Neuronal stem cell (in vitro differentiated cells): ENCODE measurements at regions not wholly inside any gene's neighbourhood (a gene's known extent, or its start where the extent isn't known, plus 50 kb on each side); places are given as distances from the start of the nearest gene placed in this dataset.

Experiments
- DNase-seq: peaks from one replicate; pipeline ENCODE4 v3.0.0-alpha.2; 2013; ENCODE audit warnings: low spot score
- H2AFZ ChIP-seq: one replicate; pipeline ENCODE4 v1.6.1; 2013; ENCODE audit warnings: mild to moderate bottlenecking, low read length, inconsistent platforms
- H2AK5ac ChIP-seq: 2 replicates; pipeline ENCODE4 v1.6.1; 2013; ENCODE audit warnings: low read depth, mild to moderate bottlenecking, inconsistent platforms, low read length, moderate library complexity, mixed read lengths
- H2BK120ac ChIP-seq: 2 replicates; pipeline ENCODE4 v1.6.1; 2013; ENCODE audit warnings: low read depth, mild to moderate bottlenecking, inconsistent platforms, low read length, moderate library complexity, mixed read lengths
- H2BK12ac ChIP-seq: one replicate; pipeline ENCODE4 v1.6.1; 2013; ENCODE audit warnings: low read length, inconsistent platforms
- H2BK15ac ChIP-seq: 2 replicates; pipeline ENCODE4 v1.6.1; 2013; ENCODE audit warnings: mild to moderate bottlenecking, low read length, inconsistent platforms, mixed read lengths
- H2BK5ac ChIP-seq: one replicate; pipeline ENCODE4 v1.6.1; 2013; ENCODE audit warnings: inconsistent platforms, mild to moderate bottlenecking, low read length, moderate library complexity
- H3K14ac ChIP-seq: one replicate; pipeline ENCODE4 v1.6.1; 2013; ENCODE audit warnings: low read length, inconsistent platforms
- H3K18ac ChIP-seq: 2 replicates; pipeline ENCODE4 v1.6.1; 2013; ENCODE audit warnings: low read length, inconsistent platforms
- H3K23ac ChIP-seq: 2 replicates; pipeline ENCODE4 v1.6.1; 2013; ENCODE audit warnings: low read depth, mild to moderate bottlenecking, mixed read lengths, low read length, inconsistent platforms; ENCODE audit not compliant: poor library complexity
- H3K27ac ChIP-seq: replicated peaks from 3 replicates; pipeline ENCODE4 v1.5.1; 2013; ENCODE audit warnings: low read length, inconsistent platforms
- H3K27me3 ChIP-seq, 3 experiments: 2 replicates each; pipeline ENCODE4 v1.6.1; 2013; ENCODE audit warnings: low read length in 3 of 3, mild to moderate bottlenecking in 2 of 3, inconsistent platforms in 1 of 3, low read depth in 1 of 3, mixed read lengths in 1 of 3, moderate library complexity in 1 of 3; ENCODE audit not compliant: control insufficient read depth in 3 of 3, insufficient read depth in 3 of 3
- H3K36me3 ChIP-seq, 2 donors: replicated peaks in 1 of 2; 2 replicates each; pipeline ENCODE4 v1.6.1; 2013; ENCODE audit warnings: low read length in 2 of 2; ENCODE audit not compliant: control insufficient read depth in 2 of 2, insufficient read depth in 2 of 2
- H3K4ac ChIP-seq: 2 replicates; pipeline ENCODE4 v1.6.1; 2013; ENCODE audit warnings: inconsistent platforms, mild to moderate bottlenecking, low read length, moderate library complexity
- H3K4me1 ChIP-seq, 2 donors: 1 replicate in 1 of 2; 2 replicates in 1 of 2; pipeline ENCODE4 v1.6.1; 2013; ENCODE audit warnings: low read length in 2 of 2, low read depth in 1 of 2; ENCODE audit not compliant: control insufficient read depth in 2 of 2, insufficient read depth in 1 of 2
- H3K4me2 ChIP-seq: one replicate; pipeline ENCODE4 v1.6.1; 2013; ENCODE audit warnings: mild to moderate bottlenecking, low read length, inconsistent platforms; ENCODE audit not compliant: insufficient read depth, poor library complexity, severe bottlenecking
- H3K4me3 ChIP-seq, 2 donors: 2 replicates each; pipeline ENCODE4 v1.5.1; 2013; ENCODE audit warnings: low read length in 2 of 2, mild to moderate bottlenecking in 2 of 2, inconsistent platforms in 1 of 2, moderate library complexity in 1 of 2
- H3K79me1 ChIP-seq: one replicate; pipeline ENCODE4 v1.6.1; 2013; ENCODE audit warnings: low read depth, mild to moderate bottlenecking, inconsistent platforms, low read length, moderate library complexity
- H3K9ac ChIP-seq: one replicate; pipeline ENCODE4 v1.6.1; 2013; ENCODE audit warnings: mild to moderate bottlenecking, low read depth, low read length, inconsistent platforms; ENCODE audit not compliant: poor library complexity
- H3K9me3 ChIP-seq, 2 donors: replicated peaks in 1 of 2; 2 replicates each; pipeline versions ENCODE3 to v1.6.1; 2013; ENCODE audit warnings: low read length in 2 of 2, mild to moderate bottlenecking in 2 of 2, inconsistent platforms in 1 of 2, low read depth in 1 of 2, mixed read lengths in 1 of 2, moderate library complexity in 1 of 2; ENCODE audit not compliant: control insufficient read depth in 2 of 2, insufficient read depth in 1 of 2
- H4K8ac ChIP-seq: one replicate; pipeline ENCODE4 v1.6.1; 2013; ENCODE audit warnings: low read depth, mild to moderate bottlenecking, inconsistent platforms, low read length, moderate library complexity
- H4K91ac ChIP-seq: one replicate; pipeline ENCODE4 v1.6.1; 2013; ENCODE audit warnings: low read length, low read depth, mild to moderate bottlenecking, inconsistent platforms; ENCODE audit not compliant: poor library complexity
- WGBS, 2 donors: extraction: QIAGEN DNeasy Blood & Tissue Kit; methylation state at CpG; one replicate each; pipeline ENCODE4 v1.1.7; 2013; ENCODE audit warnings: missing lambda C conversion rate in 2 of 2, mixed read lengths in 1 of 2; ENCODE audit not compliant: insufficient read length in 2 of 2, insufficient replicate concordance in 1 of 2; ENCODE audit errors: extremely low coverage in 2 of 2; 5-methylcytosine and 5-hydroxymethylcytosine counted together

GRCh38 chr6:97653076-97653475 lies 370.1 kb upstream of the MMS22L start:
- no peak overlapping the region for H2BK12ac ChIP-seq
- no peak overlapping the region for H3K18ac ChIP-seq
- no peaks in the 10 kb centered on the region for H3K27me3 ChIP-seq
- H3K14ac ChIP-seq = no peak overlapping the region
- no peak overlapping the region for H3K4me3 ChIP-seq
- no peak overlapping the region for H4K8ac ChIP-seq
- H2AK5ac ChIP-seq = no peak overlapping the region
- H2BK5ac ChIP-seq = no peak overlapping the region
- no peaks in the 10 kb centered on the region for H3K79me1 ChIP-seq
- peaks cover 0 to 4% of the 10 kb centered on the region in 2 donors for H3K9me3 ChIP-seq
- H3K23ac ChIP-seq = no peak overlapping the region
- H3K9ac ChIP-seq = no peak overlapping the region
- peaks cover 2 to 15% of the 10 kb centered on the region in 2 donors for H3K4me1 ChIP-seq
- no peak overlapping the region for H3K4ac ChIP-seq
- no peaks in the 10 kb centered on the region for H3K36me3 ChIP-seq
- H4K91ac ChIP-seq = no peak overlapping the region
- no peak overlapping the region for H3K4me2 ChIP-seq
- H2BK120ac ChIP-seq = no peak overlapping the region
- no peak overlapping the region for H2BK15ac ChIP-seq
- H3K27ac ChIP-seq = no peak overlapping the region
- no peak overlapping the region for H2AFZ ChIP-seq
- DNase-seq = no peak

DNA sequence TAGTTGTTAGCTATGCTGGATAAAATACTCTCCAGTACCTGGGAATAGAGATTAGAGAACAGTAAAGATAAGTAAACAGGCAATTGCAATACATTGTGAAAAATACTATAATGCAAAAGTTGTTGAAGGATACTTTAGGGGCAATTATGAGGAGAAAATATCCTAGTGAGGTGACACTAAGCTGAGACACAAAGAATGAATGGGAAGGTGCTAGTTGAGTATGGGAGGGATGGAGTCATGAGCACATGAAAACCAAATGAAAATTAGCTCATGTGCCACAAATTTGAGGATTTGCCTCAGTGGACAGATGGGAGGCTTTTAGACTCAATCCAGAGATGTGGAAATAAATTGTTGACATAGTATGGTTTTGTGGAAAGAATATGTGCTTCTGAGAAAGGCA lies 370.5 kb upstream of the MMS22L start:
- Histone ChIP-seq H2BK15ac (no peak overlapping the region), H3K23ac (no peak overlapping the region), H3K4me2 (no peak overlapping the region), H3K36me3 (no peaks in the 10 kb centered on the region), H2BK12ac (no peak overlapping the region), H3K18ac (no peak overlapping the region), H3K79me1 (no peaks in the 10 kb centered on the region), H4K91ac (no peak overlapping the region), H2AK5ac (no peak overlapping the region), H3K14ac (no peak overlapping the region), H3K4ac (no peak overlapping the region), H2AFZ (no peak overlapping the region), H3K4me1 (peaks cover 2 to 15% of the 10 kb centered on the region in 2 donors), H3K27me3 (no peaks in the 10 kb centered on the region), H3K4me3 (no peak overlapping the region), H3K27ac (no peak overlapping the region), H3K9me3 (peaks cover 0 to 4% of the 10 kb centered on the region in 2 donors), H3K9ac (no peak overlapping the region), H2BK120ac (no peak overlapping the region), H2BK5ac (no peak overlapping the region), H4K8ac (no peak overlapping the region)
- DNase-seq = no peak

- no peak overlapping the region for H2BK120ac ChIP-seq
- no peak overlapping the region for H4K8ac ChIP-seq
- no peak overlapping the region for H3K23ac ChIP-seq
- no peaks in the 10 kb centered on the region for H3K79me1 ChIP-seq
- no peak overlapping the region for H2BK5ac ChIP-seq
- H2AK5ac ChIP-seq = no peak overlapping the region
- no peak overlapping the region for H3K9ac ChIP-seq
- H3K18ac ChIP-seq = no peak overlapping the region
- H3K4me2 ChIP-seq = no peak overlapping the region
- H3K9me3 ChIP-seq = peaks cover 0 to 4% of the 10 kb centered on the region in 2 donors
- DNase-seq = no peak
- H4K91ac ChIP-seq = no peak overlapping the region
- H3K4me1 ChIP-seq = peaks cover 2 to 15% of the 10 kb centered on the region in 2 donors
- no peak overlapping the region for H3K14ac ChIP-seq
- H2AFZ ChIP-seq = no peak overlapping the region
- H2BK12ac ChIP-seq = no peak overlapping the region
- H3K4me3 ChIP-seq = no peak overlapping the region
- H3K36me3 ChIP-seq = no peaks in the 10 kb centered on the region
- no peak overlapping the region for H3K27ac ChIP-seq
- no CpG with 5 or more reads among the region's 3 CpGs for WGBS, 2 donors
- H2BK15ac ChIP-seq = no peak overlapping the region
- no peaks in the 10 kb centered on the region for H3K27me3 ChIP-seq
- H3K4ac ChIP-seq = no peak overlapping the region
These were observed 371.7 kb upstream of the MMS22L start for GRCh38 chr6:97654674-97655073.

DNA sequence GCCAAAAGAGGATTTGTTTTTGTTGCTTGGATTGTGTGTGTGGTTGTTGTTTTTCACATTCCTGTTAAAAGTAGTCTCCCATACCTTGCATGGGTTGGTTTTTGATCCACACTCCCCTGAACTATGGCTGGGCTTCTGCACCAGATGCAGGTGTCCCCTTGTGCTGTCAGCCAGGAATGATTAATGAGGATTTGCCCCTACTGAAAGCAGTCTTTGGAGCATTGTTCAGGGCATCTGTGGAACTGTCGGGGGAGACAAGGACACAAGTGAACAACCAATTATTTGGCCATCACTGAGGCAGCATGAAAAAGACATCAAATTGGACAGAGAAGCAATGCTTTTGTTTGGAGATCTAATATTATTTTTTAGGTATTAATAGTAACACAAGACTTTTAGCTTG lies 373.2 kb upstream of the MMS22L start:
- Histone ChIP-seq H2BK5ac (no peak overlapping the region), H3K4me1 (peaks cover 2 to 15% of the 10 kb centered on the region in 2 donors), H3K23ac (no peak overlapping the region), H3K9me3 (no peaks in the 10 kb centered on the region), H3K4ac (no peak overlapping the region), H2AFZ (no peak overlapping the region), H3K9ac (no peak overlapping the region), H2BK12ac (no peak overlapping the region), H2AK5ac (no peak overlapping the region), H2BK120ac (no peak overlapping the region), H3K4me3 (no peak overlapping the region), H4K91ac (no peak overlapping the region), H3K36me3 (no peaks in the 10 kb centered on the region), H3K14ac (no peak overlapping the region), H3K79me1 (no peaks in the 10 kb centered on the region), H3K27ac (peak overlapping the region; percentile 94), H4K8ac (no peak overlapping the region), H3K27me3 (no peaks in the 10 kb centered on the region), H2BK15ac (no peak overlapping the region), H3K18ac (no peak overlapping the region), H3K4me2 (no peak overlapping the region)
- peak; percentile 59 for DNase-seq
- WGBS, 2 donors = no CpG with 5 or more reads among the region's 1 CpG
